Duodenal mucosa (tissue), 2 donors: ENCODE measurements at regions not wholly inside any gene's neighbourhood (a gene's known extent, or its start where the extent isn't known, plus 50 kb on each side); places are given as distances from the start of the nearest gene placed in this dataset.

Experiments
- H3K27ac ChIP-seq: one replicate; pipeline ENCODE4 v1.7.0; 2013; ENCODE audit warnings: low read depth, low read length
- H3K27me3 ChIP-seq, 2 donors: one replicate each; pipeline ENCODE4 v1.7.0; 2013; ENCODE audit warnings: low read length in 2 of 2, control low read depth in 1 of 2; ENCODE audit not compliant: insufficient read depth in 2 of 2, control insufficient read depth in 1 of 2
- H3K36me3 ChIP-seq, 2 donors: one replicate each; pipeline ENCODE4 v1.7.0; 2013; ENCODE audit warnings: low read length in 2 of 2, control low read depth in 1 of 2; ENCODE audit not compliant: insufficient read depth in 2 of 2, control insufficient read depth in 1 of 2
- H3K4me1 ChIP-seq, 2 donors: one replicate each; pipeline ENCODE4 v1.7.0; 2013; ENCODE audit warnings: low read length in 2 of 2, control low read depth in 1 of 2; ENCODE audit not compliant: insufficient read depth in 2 of 2, control insufficient read depth in 1 of 2
- H3K4me3 ChIP-seq, 2 donors: one replicate each; pipeline ENCODE4 v1.7.0; 2013; ENCODE audit warnings: low read length in 2 of 2, low read depth in 1 of 2
- H3K9ac ChIP-seq, 2 donors: one replicate each; pipeline ENCODE4 v1.7.0; 2013; ENCODE audit warnings: low read length in 2 of 2, low read depth in 1 of 2
- H3K9me3 ChIP-seq, 2 donors: one replicate each; pipeline ENCODE4 v1.7.0; 2013; ENCODE audit warnings: low read length in 2 of 2, control low read depth in 1 of 2; ENCODE audit not compliant: control insufficient read depth in 1 of 2

DNA sequence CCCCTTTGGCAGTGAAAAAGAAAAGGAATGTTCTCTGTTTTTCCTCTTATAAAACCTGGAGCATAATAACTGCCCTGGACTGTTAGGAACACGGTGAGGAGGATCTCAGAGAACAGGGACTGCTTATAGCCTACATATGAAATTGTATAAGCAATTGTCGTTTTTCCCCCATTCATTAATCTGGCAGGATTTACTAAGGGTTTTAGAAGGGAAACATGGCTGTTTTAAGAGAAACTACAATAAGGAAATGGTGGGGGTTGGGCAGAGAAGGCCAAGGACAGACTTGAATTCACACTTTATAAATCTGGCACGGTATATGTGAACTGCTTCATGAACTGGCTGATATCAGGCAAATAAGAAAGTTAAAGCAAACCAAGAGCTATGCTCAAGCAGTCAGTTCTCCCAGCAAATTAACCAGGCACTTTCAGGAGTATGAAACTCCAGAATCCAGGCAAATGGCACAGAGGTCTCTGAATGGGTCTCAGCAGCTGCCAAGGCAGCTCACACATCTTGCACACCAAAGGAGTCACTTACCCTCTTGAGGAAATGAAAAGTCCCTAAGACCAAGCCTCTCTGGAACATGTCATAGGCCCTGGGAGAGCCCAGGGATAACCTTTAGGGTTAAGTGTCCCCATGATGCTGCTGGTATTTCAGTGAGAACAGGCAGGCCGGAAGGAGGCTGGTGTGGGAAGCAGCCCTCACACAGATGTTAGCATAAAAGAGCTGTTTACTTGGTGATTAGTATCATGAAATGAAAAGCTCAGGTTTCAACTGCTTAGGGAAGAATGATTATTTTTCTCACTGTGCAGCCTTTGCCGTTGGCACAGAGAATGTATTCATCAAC, 260.5 kb upstream of the MARCKS start:
- Histone ChIP-seq H3K4me3 (no peak overlapping the region), H3K27ac (no peak overlapping the region), H3K9ac (no peak overlapping the region), H3K36me3 (no peaks in the 10 kb centered on the region), H3K27me3 (no peaks in the 10 kb centered on the region), H3K4me1 (peaks cover 18 to 27% of the 10 kb centered on the region in 2 donors), H3K9me3 (no peaks in the 10 kb centered on the region)

GRCh38 chr6:113597231-113597583, 259.9 kb upstream of the MARCKS start:
- Histone ChIP-seq H3K4me1 (peaks cover 12 to 21% of the 10 kb centered on the region in 2 donors), H3K27ac (no peak overlapping the region), H3K27me3 (no peaks in the 10 kb centered on the region), H3K36me3 (no peaks in the 10 kb centered on the region), H3K9me3 (no peaks in the 10 kb centered on the region), H3K9ac (no peak overlapping the region), H3K4me3 (no peak overlapping the region)

DNA sequence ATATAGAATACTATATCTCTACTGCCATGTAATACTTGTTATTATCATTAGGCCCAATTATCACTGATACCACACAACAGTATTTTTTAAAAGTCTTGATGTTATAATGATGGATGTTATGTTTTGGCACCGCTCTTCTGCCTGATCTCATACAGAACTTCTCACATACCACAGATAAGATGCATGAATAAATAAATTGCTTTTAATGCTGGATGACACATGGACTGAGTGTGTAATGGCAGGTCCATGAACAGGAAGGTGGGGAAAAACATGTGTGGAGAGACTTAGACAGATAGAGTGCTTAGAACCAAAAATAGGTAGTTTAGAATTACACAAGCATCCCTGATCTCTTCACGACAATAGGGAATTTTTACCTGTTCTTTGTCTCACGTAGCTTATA, 258.4 kb upstream of the MARCKS start:
- no peak overlapping the region for H3K9ac ChIP-seq
- H3K27ac ChIP-seq: no peak overlapping the region
- H3K4me1 ChIP-seq: peaks cover 4 to 13% of the 10 kb centered on the region in 2 donors
- H3K4me3 ChIP-seq: no peak overlapping the region
- no peaks in the 10 kb centered on the region for H3K27me3 ChIP-seq
- no peaks in the 10 kb centered on the region for H3K36me3 ChIP-seq
- no peaks in the 10 kb centered on the region for H3K9me3 ChIP-seq

GRCh38 chr6:113599444-113599843, 257.7 kb upstream of the MARCKS start:
- H3K27me3 ChIP-seq: no peaks in the 10 kb centered on the region
- H3K4me3 ChIP-seq: no peak overlapping the region
- no peak overlapping the region for H3K9ac ChIP-seq
- H3K27ac ChIP-seq: no peak overlapping the region
- no peaks in the 10 kb centered on the region for H3K36me3 ChIP-seq
- H3K4me1 ChIP-seq: peaks cover 4 to 13% of the 10 kb centered on the region in 2 donors
- no peaks in the 10 kb centered on the region for H3K9me3 ChIP-seq

- Histone ChIP-seq H3K9ac (no peak overlapping the region), H3K4me3 (no peak overlapping the region), H3K27ac (no peak overlapping the region), H3K4me1 (peaks cover 4 to 13% of the 10 kb centered on the region in 2 donors), H3K36me3 (no peaks in the 10 kb centered on the region), H3K27me3 (no peaks in the 10 kb centered on the region), H3K9me3 (no peaks in the 10 kb centered on the region)
Observed at GRCh38 chr6:113600551-113601339, 256.4 kb upstream of the MARCKS start.

- Histone ChIP-seq H3K27me3 (no peaks in the 10 kb centered on the region), H3K4me1 (peaks cover 5 to 9% of the 10 kb centered on the region in 2 donors), H3K4me3 (no peak overlapping the region), H3K9me3 (peaks cover 0 to 3% of the 10 kb centered on the region in 2 donors), H3K27ac (no peak overlapping the region), H3K9ac (no peak overlapping the region), H3K36me3 (no peaks in the 10 kb centered on the region)
Observed at GRCh38 chr6:113607821-113608545, 249.2 kb upstream of the MARCKS start.

DNA sequence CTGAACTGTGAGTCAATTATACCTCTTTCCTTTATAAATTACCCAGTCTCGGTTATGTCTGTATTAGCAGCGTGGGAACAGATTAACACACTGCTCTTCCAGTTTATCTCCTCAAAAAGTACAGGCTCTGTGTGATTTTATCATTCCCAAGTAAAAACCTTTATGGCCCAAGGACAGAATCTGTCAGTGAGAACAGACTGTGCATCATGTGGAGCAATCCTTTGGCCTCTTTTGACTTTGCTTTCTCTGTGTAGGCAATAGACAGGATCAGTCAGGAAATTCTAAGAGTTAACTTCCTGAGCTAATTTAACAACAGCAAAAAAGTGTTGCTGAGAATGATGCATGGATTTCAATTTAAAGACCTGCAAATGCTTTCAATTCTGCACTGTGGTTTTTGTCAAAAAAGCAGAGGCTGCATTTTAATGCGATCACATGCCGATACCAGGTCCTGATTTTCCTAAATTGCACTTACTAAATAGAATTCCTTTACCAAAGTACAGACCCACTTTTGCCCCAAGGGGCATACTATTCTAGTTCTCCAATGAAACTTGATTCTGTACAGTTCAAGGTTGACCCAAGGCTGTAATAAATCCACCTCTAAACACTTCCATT, 246.7 kb upstream of the MARCKS start:
- no peak overlapping the region for H3K27ac ChIP-seq

DNA sequence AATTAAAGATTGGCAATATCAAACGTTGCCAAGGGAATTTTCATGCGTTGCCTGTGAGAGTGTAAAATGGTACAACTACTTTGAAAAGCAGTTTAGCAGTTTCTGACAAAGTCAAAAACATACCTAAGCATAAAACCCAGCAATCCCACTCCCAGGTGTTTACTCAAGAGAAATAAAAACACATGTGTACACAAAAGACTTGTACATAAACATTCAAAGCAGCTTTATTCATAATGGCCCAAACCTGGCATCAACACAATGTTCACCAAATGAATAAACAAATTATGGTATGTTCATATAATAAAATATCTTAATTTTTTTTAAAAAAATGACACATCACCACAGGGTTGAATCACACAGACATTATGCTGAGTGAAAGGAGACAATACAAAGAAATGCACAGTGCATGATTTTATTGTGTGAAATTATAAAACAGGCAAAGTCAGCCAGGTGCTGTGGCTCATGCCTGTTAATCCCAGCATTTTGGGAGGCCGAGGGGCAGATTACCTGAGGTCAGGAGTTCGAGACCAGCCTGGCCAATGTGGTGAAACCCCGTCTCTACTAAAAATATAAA, 240.4 kb upstream of the MARCKS start:
- Histone ChIP-seq H3K4me1 (no peaks in the 10 kb centered on the region), H3K27me3 (no peaks in the 10 kb centered on the region), H3K36me3 (no peaks in the 10 kb centered on the region), H3K27ac (no peak overlapping the region), H3K4me3 (no peak overlapping the region), H3K9ac (no peak overlapping the region), H3K9me3 (peaks cover 0 to 10% of the 10 kb centered on the region in 2 donors)

More for the DNA sequence above, 246.7 kb upstream of the MARCKS start:
- Histone ChIP-seq H3K36me3 (no peaks in the 10 kb centered on the region), H3K9me3 (peaks cover 0 to 10% of the 10 kb centered on the region in 2 donors), H3K4me3 (no peak overlapping the region), H3K9ac (no peak overlapping the region), H3K27me3 (no peaks in the 10 kb centered on the region), H3K4me1 (peaks cover 5 to 9% of the 10 kb centered on the region in 2 donors)

DNA sequence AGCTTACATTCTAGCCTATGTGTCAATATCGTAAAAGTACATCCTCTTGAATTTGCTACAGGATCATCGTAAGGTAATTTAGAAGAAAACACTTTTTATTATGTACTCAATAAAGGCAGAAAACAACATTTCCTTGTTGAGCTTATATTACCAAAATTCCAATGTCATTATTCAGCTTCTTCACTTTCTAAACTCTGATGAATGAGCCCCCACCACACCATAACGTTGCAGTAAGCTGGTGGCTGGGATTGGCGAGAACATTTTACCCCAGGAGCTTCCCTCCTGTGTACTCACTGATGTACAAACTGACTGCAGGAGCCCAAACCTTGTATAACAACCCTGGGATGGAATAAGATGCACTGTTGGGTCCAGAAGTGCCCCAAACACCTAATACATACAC, 238.1 kb upstream of the MARCKS start:
- no peak overlapping the region for H3K9ac ChIP-seq

More for the DNA sequence above, 238.1 kb upstream of the MARCKS start:
- Histone ChIP-seq H3K27me3 (no peaks in the 10 kb centered on the region), H3K27ac (no peak overlapping the region), H3K9me3 (no peaks in the 10 kb centered on the region), H3K4me1 (no peaks in the 10 kb centered on the region), H3K36me3 (no peaks in the 10 kb centered on the region), H3K4me3 (no peak overlapping the region)
